ENCODE measurements at regions not wholly inside any gene's neighbourhood (a gene's known extent, or its start where the extent isn't known, plus 50 kb on each side); places are given as distances from the start of the nearest gene placed in this dataset.

DNA sequence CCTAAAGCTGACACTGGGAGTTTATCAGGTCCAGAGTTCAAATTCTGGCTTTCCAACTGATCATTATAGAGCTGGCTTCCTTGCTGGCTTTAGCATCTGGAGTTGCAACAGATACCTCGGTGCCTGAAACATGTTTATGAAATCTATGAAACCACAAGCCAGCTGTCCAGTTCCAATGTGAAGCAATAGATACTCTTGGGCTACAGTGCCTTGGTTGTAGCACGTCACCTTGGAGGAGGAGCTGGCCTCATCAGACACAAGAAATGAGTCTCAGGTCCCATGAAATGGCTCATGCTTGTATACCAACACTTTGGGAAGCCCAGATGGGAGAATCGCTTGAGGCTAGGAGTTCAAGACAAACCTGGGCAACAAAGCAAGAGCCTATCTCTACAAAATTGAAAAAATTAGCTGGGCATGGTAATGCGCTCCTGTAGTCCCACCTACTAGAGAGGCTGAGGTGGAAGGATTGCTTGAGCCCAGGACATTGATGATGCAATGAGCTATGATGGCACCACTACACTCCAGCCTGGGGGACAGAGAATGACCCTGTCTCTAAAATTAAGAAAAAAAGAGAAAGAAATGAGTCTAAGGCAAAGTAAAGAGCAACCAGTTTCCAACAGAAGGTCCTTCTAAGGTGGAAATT is 132.5 kb upstream of the ZNF648 start:
- Mint-ChIP-seq H3K4me1 (peaks cover 0 to 2% of the 10 kb centered on the region in 2 experiments; a peak in 1 of 4 replicates), H3K27me3 (ENCODE audit: low read depth) (no peaks in the 10 kb centered on the region), H3K9me3 (no peaks in the 10 kb centered on the region), H3K27ac (no peak overlapping the region), H3K36me3 (ENCODE audit: insufficient read depth in 1 of 3, low read depth in 3 of 3) (no peaks in the 10 kb centered on the region), H3K4me3 (no peak overlapping the region)
- TF ChIP-seq, protein P1, sequence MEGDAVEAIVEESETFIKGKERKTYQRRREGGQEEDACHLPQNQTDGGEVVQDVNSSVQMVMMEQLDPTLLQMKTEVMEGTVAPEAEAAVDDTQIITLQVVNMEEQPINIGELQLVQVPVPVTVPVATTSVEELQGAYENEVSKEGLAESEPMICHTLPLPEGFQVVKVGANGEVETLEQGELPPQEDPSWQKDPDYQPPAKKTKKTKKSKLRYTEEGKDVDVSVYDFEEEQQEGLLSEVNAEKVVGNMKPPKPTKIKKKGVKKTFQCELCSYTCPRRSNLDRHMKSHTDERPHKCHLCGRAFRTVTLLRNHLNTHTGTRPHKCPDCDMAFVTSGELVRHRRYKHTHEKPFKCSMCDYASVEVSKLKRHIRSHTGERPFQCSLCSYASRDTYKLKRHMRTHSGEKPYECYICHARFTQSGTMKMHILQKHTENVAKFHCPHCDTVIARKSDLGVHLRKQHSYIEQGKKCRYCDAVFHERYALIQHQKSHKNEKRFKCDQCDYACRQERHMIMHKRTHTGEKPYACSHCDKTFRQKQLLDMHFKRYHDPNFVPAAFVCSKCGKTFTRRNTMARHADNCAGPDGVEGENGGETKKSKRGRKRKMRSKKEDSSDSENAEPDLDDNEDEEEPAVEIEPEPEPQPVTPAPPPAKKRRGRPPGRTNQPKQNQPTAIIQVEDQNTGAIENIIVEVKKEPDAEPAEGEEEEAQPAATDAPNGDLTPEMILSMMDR (conservative IDR thresholded peaks at IDR 0.05), result no peak
- Histone ChIP-seq H3K18ac (ENCODE audit: insufficient read length, low read depth, low read length) (no peak overlapping the region), H3K56ac (ENCODE audit: insufficient read length, low read depth, low read length) (no peak overlapping the region), H3K23me2 (ENCODE audit: insufficient read length, low read depth, low read length, poor library complexity, severe bottlenecking) (no peaks in the 10 kb centered on the region), H3K23ac (ENCODE audit: insufficient read length, low read depth, low read length) (no peak overlapping the region), H2BK15ac (ENCODE audit: low read depth, low read length) (no peak overlapping the region), H2BK20ac (ENCODE audit: low read depth, low read length, poor library complexity, severe bottlenecking) (no peak overlapping the region), H3K9me3 (ENCODE audit: control insufficient read depth, low read depth, low read length) (no peaks in the 10 kb centered on the region), H3K79me2 (ENCODE audit: insufficient read depth, low read length) (no peaks in the 10 kb centered on the region), H4K20me1 (ENCODE audit: control insufficient read depth, insufficient read depth, insufficient read length) (no peaks in the 10 kb centered on the region), H2AFZ (ENCODE audit: low read length) (no peak overlapping the region), H3K4me1 (ENCODE audit: insufficient read depth, low read length) (no peaks in the 10 kb centered on the region), H3K27me3 (ENCODE audit: insufficient read depth, low read length) (no peaks in the 10 kb centered on the region), H2BK12ac (ENCODE audit: insufficient read length, low read depth, low read length) (no peak overlapping the region), H3T11ph (ENCODE audit: low read length) (no peak overlapping the region), H3K27ac (ENCODE audit: insufficient read length, low read depth, low read length) (no peak overlapping the region), H3K4me2 (ENCODE audit: insufficient read depth, insufficient read length, low read length) (no peak overlapping the region), H4K91ac (ENCODE audit: insufficient read length, low read depth, low read length) (no peak overlapping the region), H3K79me1 (ENCODE audit: insufficient read depth, low read depth, low read length, poor library complexity, severe bottlenecking) (no peaks in the 10 kb centered on the region), H2BK5ac (ENCODE audit: insufficient read length, low read length) (no peak overlapping the region), H4K8ac (replicated peaks; ENCODE audit: insufficient read length, low read depth, low read length) (no peak overlapping the region), H4K5ac (ENCODE audit: insufficient read length, low read depth, low read length) (no peak overlapping the region), H3K14ac (ENCODE audit: insufficient read depth, low read length) (no peak overlapping the region), H3K4ac (ENCODE audit: low read depth, low read length) (no peak overlapping the region), H2BK120ac (ENCODE audit: low read depth, low read length, poor library complexity, severe bottlenecking) (no peak overlapping the region), H2AK5ac (ENCODE audit: insufficient read length, low read length) (no peak overlapping the region), H3K9ac (ENCODE audit: extremely low read depth, insufficient read length, low read length) (no peak overlapping the region)
- no peak for DNase-seq
- no CpG with 5 or more reads among the region's 4 CpGs for WGBS (ENCODE audit: extremely low coverage, insufficient read length, low lambda C conversion rate)

Data from H9 (cell line).